Upper lobe of left lung (tissue), 4 donors: ENCODE measurements at regions not wholly inside any gene's neighbourhood (a gene's known extent, or its start where the extent isn't known, plus 50 kb on each side); places are given as distances from the start of the nearest gene placed in this dataset.

Experiments
- EP300 ChIP-seq, 4 donors: sonication (generic); formaldehyde crosslinking; IDR thresholded peaks; one replicate each; pipeline ENCODE4 v1.5.1; 2017; ENCODE audit warnings: antibody characterized with exemption in 4 of 4, control low read depth in 2 of 4
- POLR2A ChIP-seq, 4 donors: fragments of 450-650 bp; IDR thresholded peaks; one replicate each; pipeline ENCODE4 v1.5.1; 2016 to 2017; ENCODE audit warnings: antibody characterized with exemption in 4 of 4, mild to moderate bottlenecking in 2 of 4
- TF ChIP-seq, protein P1 (sequence below), 6 experiments: fragments of 450-650 bp in 4 of 6; fragments of 200-600 bp in 2 of 6; sonication (generic) in 2 of 6; IDR thresholded peaks; one replicate each; pipeline ENCODE4 v1.5.1; 2016 to 2019; ENCODE audit warnings: antibody characterized with exemption in 6 of 6

DNA sequence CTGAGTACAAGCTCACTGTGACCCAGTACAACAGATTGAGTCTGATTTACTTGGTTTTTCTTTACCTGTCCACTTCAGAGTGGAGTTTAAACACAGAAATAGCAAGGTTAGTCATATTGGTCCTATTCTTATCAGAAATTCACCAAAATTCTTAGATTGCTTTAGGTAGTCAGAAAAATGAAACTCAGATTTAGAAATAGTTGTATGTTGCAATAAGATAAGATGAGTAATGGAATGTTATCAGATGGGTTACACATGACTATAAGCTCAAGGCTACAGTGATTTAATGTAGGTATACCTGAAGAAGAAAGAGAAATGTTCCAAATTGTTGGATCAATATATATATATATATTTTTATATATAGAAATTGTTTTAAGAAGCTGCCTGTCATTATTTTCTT is 524.1 kb downstream of the LRFN5 start:
- TF ChIP-seq EP300 (IDR thresholded peaks at IDR 0.05) (no peak), POLR2A (IDR thresholded peaks at IDR 0.05) (no peak)
- TF ChIP-seq, protein P1, sequence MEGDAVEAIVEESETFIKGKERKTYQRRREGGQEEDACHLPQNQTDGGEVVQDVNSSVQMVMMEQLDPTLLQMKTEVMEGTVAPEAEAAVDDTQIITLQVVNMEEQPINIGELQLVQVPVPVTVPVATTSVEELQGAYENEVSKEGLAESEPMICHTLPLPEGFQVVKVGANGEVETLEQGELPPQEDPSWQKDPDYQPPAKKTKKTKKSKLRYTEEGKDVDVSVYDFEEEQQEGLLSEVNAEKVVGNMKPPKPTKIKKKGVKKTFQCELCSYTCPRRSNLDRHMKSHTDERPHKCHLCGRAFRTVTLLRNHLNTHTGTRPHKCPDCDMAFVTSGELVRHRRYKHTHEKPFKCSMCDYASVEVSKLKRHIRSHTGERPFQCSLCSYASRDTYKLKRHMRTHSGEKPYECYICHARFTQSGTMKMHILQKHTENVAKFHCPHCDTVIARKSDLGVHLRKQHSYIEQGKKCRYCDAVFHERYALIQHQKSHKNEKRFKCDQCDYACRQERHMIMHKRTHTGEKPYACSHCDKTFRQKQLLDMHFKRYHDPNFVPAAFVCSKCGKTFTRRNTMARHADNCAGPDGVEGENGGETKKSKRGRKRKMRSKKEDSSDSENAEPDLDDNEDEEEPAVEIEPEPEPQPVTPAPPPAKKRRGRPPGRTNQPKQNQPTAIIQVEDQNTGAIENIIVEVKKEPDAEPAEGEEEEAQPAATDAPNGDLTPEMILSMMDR (IDR thresholded peaks at IDR 0.05): no peak
